ENCODE measurements at regions not wholly inside any gene's neighbourhood (a gene's known extent, or its start where the extent isn't known, plus 50 kb on each side); places are given as distances from the start of the nearest gene placed in this dataset.

DNA sequence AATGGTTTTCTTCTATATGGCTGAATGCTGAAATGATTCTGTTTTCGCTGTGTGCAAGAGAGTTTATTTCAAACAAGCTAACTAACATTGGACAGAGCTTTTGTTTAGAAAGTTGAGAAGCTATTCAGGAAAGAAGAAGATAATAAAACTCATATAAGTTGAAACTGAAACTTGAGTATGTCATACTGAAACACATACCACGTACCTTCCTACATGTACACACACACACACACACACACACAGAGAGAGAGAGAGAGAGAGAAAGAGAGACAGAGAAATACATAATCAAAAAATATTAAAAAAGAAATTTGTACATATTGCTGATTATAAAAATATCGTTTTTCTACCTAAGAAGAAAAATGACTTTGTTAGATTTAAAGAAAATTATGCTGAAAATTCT is 561.9 kb upstream of the KCND2 start:
- no peak overlapping the region for H3K9ac ChIP-seq (ENCODE audit: low read length)
- H3K4me2 ChIP-seq (ENCODE audit: low read depth, low read length, poor library complexity, severe bottlenecking), result no peak overlapping the region
- no peaks in the 10 kb centered on the region for H4K20me1 ChIP-seq (ENCODE audit: low read depth, low read length)
- H2AFZ ChIP-seq (ENCODE audit: low read depth, low read length, severe bottlenecking), result no peak overlapping the region
- no peak for TF ChIP-seq EZH2phosphoT487 (conservative IDR thresholded peaks at IDR 0.05; ENCODE audit: low read length)
- TF ChIP-seq, protein P1, sequence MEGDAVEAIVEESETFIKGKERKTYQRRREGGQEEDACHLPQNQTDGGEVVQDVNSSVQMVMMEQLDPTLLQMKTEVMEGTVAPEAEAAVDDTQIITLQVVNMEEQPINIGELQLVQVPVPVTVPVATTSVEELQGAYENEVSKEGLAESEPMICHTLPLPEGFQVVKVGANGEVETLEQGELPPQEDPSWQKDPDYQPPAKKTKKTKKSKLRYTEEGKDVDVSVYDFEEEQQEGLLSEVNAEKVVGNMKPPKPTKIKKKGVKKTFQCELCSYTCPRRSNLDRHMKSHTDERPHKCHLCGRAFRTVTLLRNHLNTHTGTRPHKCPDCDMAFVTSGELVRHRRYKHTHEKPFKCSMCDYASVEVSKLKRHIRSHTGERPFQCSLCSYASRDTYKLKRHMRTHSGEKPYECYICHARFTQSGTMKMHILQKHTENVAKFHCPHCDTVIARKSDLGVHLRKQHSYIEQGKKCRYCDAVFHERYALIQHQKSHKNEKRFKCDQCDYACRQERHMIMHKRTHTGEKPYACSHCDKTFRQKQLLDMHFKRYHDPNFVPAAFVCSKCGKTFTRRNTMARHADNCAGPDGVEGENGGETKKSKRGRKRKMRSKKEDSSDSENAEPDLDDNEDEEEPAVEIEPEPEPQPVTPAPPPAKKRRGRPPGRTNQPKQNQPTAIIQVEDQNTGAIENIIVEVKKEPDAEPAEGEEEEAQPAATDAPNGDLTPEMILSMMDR (IDR thresholded peaks at IDR 0.05; ENCODE audit: insufficient read depth, low read length, poor library complexity, severe bottlenecking), result no peak
- no peaks in the 10 kb centered on the region for H3K36me3 ChIP-seq (ENCODE audit: low read length)
- H3K79me2 ChIP-seq (ENCODE audit: insufficient read depth, low read length), result no peaks in the 10 kb centered on the region
- H3K27ac ChIP-seq (ENCODE audit: low read depth, low read length), result no peak overlapping the region
- H3K4me3 ChIP-seq (ENCODE audit: insufficient read depth, low read length, poor library complexity, severe bottlenecking), result no peak overlapping the region
- no peaks in the 10 kb centered on the region for H3F3A ChIP-seq (ENCODE audit: insufficient read depth)
- H3K9me2 ChIP-seq (replicated peaks; ENCODE audit: insufficient read depth, low read length), result no peaks in the 10 kb centered on the region
- no peaks in the 10 kb centered on the region for H3K9me3 ChIP-seq (ENCODE audit: insufficient read depth, low read length)
- no peaks in the 10 kb centered on the region for H3K27me3 ChIP-seq (ENCODE audit: low read length)

DNA sequence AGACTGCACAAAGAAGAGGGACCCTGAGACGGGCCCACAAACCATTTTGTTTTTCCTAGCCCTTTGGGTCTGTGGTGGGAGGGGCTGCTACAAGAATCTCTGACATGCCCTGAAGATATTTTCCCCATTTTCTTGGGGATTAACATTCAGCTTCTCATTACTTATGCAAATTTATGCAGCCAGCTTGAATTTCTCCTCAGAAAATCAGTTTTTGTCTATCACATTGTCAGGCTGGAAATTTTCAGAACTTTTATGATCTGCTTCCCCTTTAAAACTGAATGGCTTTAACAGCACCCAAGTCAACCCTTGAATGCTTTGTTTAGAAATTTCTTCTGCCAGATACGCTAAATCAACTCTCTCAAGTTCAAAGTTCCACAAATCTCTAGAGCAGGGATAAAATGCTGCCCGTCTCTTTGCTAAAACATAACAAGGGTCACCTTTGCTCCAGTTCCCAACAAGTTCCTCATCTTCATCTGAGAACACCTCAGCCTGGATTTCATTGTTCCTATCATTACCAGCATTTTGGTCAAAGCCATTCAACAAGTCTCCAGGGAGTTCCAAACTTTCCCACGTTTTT is 560.0 kb upstream of the KCND2 start:
- Histone ChIP-seq H3K4me3 (ENCODE audit: insufficient read depth, low read length, poor library complexity, severe bottlenecking) (no peak overlapping the region), H3K9me2 (replicated peaks; ENCODE audit: insufficient read depth, low read length) (no peaks in the 10 kb centered on the region), H3F3A (ENCODE audit: insufficient read depth) (no peaks in the 10 kb centered on the region), H3K27ac (ENCODE audit: low read depth, low read length) (no peak overlapping the region), H3K9ac (ENCODE audit: low read length) (no peak overlapping the region), H3K4me2 (ENCODE audit: low read depth, low read length, poor library complexity, severe bottlenecking) (no peak overlapping the region), H3K27me3 (ENCODE audit: low read length) (no peaks in the 10 kb centered on the region), H3K79me2 (ENCODE audit: insufficient read depth, low read length) (no peaks in the 10 kb centered on the region), H4K20me1 (ENCODE audit: low read depth, low read length) (no peaks in the 10 kb centered on the region), H2AFZ (ENCODE audit: low read depth, low read length, severe bottlenecking) (no peak overlapping the region), H3K36me3 (ENCODE audit: low read length) (no peaks in the 10 kb centered on the region), H3K9me3 (ENCODE audit: insufficient read depth, low read length) (no peaks in the 10 kb centered on the region)
- TF ChIP-seq, protein P1 (IDR thresholded peaks at IDR 0.05; ENCODE audit: insufficient read depth, low read length, poor library complexity, severe bottlenecking), result no peak
- no peak for TF ChIP-seq EZH2phosphoT487 (conservative IDR thresholded peaks at IDR 0.05; ENCODE audit: low read length)

DNA sequence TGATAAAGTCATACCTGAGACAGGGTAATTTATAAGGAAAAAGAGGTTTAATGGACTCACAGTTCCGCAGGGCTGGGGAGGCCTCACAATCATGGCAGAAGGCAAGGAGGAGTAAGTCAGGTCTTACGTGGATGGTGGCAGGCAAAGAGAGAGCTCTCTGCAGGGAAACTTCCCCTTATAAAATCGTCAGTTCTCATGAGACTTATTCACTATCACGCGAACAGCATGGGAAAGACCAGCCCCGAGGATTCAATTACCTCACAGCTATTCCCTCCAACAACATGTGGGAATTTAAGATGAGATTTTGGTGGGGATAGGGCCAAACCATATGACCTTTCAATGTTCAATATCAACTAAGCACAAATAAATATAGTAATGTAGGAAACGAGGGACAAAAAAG is 559.4 kb upstream of the KCND2 start:
- H3K9me3 ChIP-seq (ENCODE audit: insufficient read depth, low read length), result no peaks in the 10 kb centered on the region
- no peak overlapping the region for H3K9ac ChIP-seq (ENCODE audit: low read length)
- no peaks in the 10 kb centered on the region for H3K79me2 ChIP-seq (ENCODE audit: insufficient read depth, low read length)
- no peaks in the 10 kb centered on the region for H3K9me2 ChIP-seq (replicated peaks; ENCODE audit: insufficient read depth, low read length)
- no peaks in the 10 kb centered on the region for H3F3A ChIP-seq (ENCODE audit: insufficient read depth)
- H2AFZ ChIP-seq (ENCODE audit: low read depth, low read length, severe bottlenecking), result no peak overlapping the region
- H3K4me3 ChIP-seq (ENCODE audit: insufficient read depth, low read length, poor library complexity, severe bottlenecking), result no peak overlapping the region
- no peaks in the 10 kb centered on the region for H3K36me3 ChIP-seq (ENCODE audit: low read length)
- H3K4me2 ChIP-seq (ENCODE audit: low read depth, low read length, poor library complexity, severe bottlenecking), result no peak overlapping the region
- no peak for TF ChIP-seq EZH2phosphoT487 (conservative IDR thresholded peaks at IDR 0.05; ENCODE audit: low read length)
- TF ChIP-seq, protein P1 (IDR thresholded peaks at IDR 0.05; ENCODE audit: insufficient read depth, low read length, poor library complexity, severe bottlenecking), result no peak
- H4K20me1 ChIP-seq (ENCODE audit: low read depth, low read length), result no peaks in the 10 kb centered on the region
- no peak overlapping the region for H3K27ac ChIP-seq (ENCODE audit: low read depth, low read length)
- H3K27me3 ChIP-seq (ENCODE audit: low read length), result no peaks in the 10 kb centered on the region
